Muscle layer of duodenum (tissue), 2 donors: ENCODE measurements at regions not wholly inside any gene's neighbourhood (a gene's known extent, or its start where the extent isn't known, plus 50 kb on each side); places are given as distances from the start of the nearest gene placed in this dataset.
A peak's percentile ranks its signal among the peaks of the same experiment; 100 is the strongest.
"Not testable (repeated sequence)": the region's sequence is repeated elsewhere in the genome, so short reads cannot be mapped to it uniquely, and the experiment has no call there.

Experiments
- H3K27ac ChIP-seq: one replicate; pipeline ENCODE4 v1.7.0; 2013; ENCODE audit warnings: mild to moderate bottlenecking, low read length
- H3K27me3 ChIP-seq: one replicate; pipeline ENCODE4 v1.7.0; 2013; ENCODE audit warnings: low read depth, mild to moderate bottlenecking, control low read depth, low read length
- H3K36me3 ChIP-seq, 2 donors: one replicate each; pipeline ENCODE4 v1.7.0; 2013; ENCODE audit warnings: low read length in 2 of 2, control low read depth in 1 of 2, mild to moderate bottlenecking in 1 of 2; ENCODE audit not compliant: insufficient read depth in 2 of 2, control insufficient read depth in 1 of 2
- H3K4me1 ChIP-seq, 2 donors: one replicate each; pipeline ENCODE4 v1.7.0; 2013; ENCODE audit warnings: low read length in 2 of 2, mild to moderate bottlenecking in 2 of 2, control low read depth in 1 of 2, moderate library complexity in 1 of 2; ENCODE audit not compliant: insufficient read depth in 2 of 2, control insufficient read depth in 1 of 2
- H3K4me3 ChIP-seq, 2 donors: one replicate each; pipeline ENCODE4 v1.7.0; 2013; ENCODE audit warnings: low read length in 2 of 2, low read depth in 1 of 2, mild to moderate bottlenecking in 1 of 2
- H3K9me3 ChIP-seq, 2 donors: one replicate each; pipeline ENCODE4 v1.7.0; 2013; ENCODE audit warnings: low read length in 2 of 2, control low read depth in 1 of 2, mild to moderate bottlenecking in 1 of 2; ENCODE audit not compliant: control insufficient read depth in 1 of 2
- donor health status: healthy.

DNA sequence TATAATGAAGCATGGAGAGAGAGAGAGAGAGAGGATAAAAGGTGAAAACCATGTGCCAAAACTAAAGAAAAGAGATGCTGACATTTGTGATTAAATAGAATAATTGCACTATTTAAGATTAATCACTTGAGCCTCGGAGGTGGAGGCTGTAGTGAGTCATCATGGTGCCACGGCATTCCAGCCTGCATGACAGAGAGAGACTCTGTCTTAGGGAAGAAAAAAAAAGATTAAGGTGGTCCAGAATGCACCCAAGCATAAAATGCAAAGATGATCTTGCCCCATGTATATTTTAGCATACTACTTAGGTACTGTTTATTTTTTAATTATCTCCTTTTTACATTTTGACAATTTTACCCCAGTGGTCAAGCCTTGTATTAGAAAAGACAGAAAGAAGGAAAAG, 742.5 kb downstream of the SPATA31A1 start:
- H3K4me3 ChIP-seq, H3K27ac ChIP-seq, H3K4me1 ChIP-seq, H3K27me3 ChIP-seq, H3K9me3 ChIP-seq, H3K36me3 ChIP-seq: not testable (repeated sequence)

DNA sequence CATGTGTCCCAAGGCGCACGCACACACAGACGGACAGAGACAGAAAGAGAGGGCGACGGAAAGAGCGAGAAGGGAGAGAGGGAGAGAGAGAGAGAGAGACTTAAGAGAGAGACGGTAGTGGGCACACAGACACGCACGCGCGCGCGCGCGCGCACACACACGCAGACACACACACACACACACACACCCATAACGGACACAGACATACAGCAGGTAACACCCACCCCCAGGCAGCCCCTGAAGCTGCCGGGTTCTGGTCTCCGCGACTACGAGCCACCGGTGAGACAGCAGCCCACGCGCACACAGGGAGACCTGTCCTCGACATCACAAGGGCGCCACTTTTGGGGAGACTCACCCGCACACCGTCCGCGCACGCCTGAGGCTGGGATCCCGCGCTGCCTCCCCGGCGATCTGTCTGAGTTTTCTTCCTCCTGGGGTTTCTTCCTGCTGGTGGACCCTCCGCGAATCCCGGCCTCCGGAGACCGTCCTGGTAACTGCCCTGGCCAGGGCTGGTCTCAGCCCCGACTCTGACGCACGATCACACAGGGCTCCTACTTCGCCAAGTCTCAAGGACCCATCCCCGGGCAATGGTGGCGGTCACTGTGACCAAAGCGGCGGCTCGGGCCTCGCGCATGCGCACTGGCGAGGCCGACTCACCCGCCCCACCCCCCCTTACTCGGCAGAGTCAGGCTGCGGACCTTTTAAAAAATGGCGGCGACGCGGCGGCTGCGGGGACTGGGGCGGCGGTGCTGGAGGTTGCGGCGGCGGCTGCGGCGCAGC, 750.7 kb downstream of the SPATA31A1 start:
- H3K4me3 ChIP-seq: peak overlapping the region in 1 of 2 donors; percentile 51
- not testable (repeated sequence) for H3K9me3 ChIP-seq, H3K27ac ChIP-seq, H3K36me3 ChIP-seq, H3K27me3 ChIP-seq, H3K4me1 ChIP-seq

DNA sequence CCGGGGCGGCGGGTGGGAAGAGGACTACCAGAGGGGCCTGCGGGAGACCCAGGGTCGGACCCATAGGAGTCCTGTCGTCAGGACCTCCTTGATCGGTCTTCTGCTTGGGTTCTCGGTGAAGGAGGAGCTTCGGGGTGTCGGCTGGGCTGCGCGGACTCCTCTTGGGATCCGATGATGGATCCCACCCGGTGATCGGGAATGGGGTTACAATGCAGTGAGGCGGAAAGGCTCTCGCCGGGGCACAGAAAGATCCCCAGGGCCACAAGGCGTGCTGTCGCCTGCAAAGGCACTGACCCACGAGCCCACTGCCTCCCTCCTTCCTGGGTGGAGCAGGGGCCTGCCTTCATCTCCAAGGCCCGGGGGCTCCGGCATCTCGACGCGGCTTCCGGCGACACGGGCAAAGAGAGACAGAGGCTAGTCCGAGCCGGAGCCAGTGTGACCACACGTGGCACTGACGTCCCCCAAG, 751.3 kb downstream of the SPATA31A1 start:
- not testable (repeated sequence) for H3K27me3 ChIP-seq, H3K36me3 ChIP-seq, H3K4me3 ChIP-seq, H3K9me3 ChIP-seq, H3K27ac ChIP-seq, H3K4me1 ChIP-seq

- H3K27me3 ChIP-seq, H3K9me3 ChIP-seq, H3K4me3 ChIP-seq, H3K4me1 ChIP-seq, H3K27ac ChIP-seq, H3K36me3 ChIP-seq: not testable (repeated sequence)
Observed at GRCh38 chr9:40107251-40107650, 751.8 kb downstream of the SPATA31A1 start.

GRCh38 chr9:40108465-40108864, 753.0 kb downstream of the SPATA31A1 start:
- not testable (repeated sequence) for H3K4me3 ChIP-seq, H3K36me3 ChIP-seq, H3K27me3 ChIP-seq, H3K27ac ChIP-seq, H3K4me1 ChIP-seq, H3K9me3 ChIP-seq

GRCh38 chr9:40110751-40111150, 755.3 kb downstream of the SPATA31A1 start:
- not testable (repeated sequence) for H3K36me3 ChIP-seq, H3K9me3 ChIP-seq, H3K27ac ChIP-seq, H3K27me3 ChIP-seq, H3K4me1 ChIP-seq, H3K4me3 ChIP-seq

DNA sequence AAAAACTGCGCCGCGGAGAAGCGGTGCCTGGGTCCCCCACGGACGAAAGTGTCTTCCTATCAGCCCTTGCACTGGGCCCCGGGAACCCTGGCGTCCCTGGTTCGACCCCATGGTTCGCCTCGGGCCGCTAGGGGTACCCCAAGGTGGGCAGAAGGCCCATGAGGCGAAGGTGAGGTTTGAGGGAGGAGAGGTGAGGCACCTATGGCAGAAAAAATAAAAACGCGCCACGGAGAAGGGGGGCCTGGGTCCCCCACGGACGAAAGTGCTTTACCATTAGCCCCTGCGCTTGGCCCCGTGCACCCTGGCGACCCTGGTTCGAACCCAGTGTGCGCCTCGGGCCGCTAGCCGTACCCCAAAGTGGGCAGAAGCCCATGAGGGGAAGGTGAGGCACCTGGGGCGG, 756.1 kb downstream of the SPATA31A1 start:
- not testable (repeated sequence) for H3K4me1 ChIP-seq, H3K27ac ChIP-seq, H3K27me3 ChIP-seq, H3K4me3 ChIP-seq, H3K36me3 ChIP-seq, H3K9me3 ChIP-seq

DNA sequence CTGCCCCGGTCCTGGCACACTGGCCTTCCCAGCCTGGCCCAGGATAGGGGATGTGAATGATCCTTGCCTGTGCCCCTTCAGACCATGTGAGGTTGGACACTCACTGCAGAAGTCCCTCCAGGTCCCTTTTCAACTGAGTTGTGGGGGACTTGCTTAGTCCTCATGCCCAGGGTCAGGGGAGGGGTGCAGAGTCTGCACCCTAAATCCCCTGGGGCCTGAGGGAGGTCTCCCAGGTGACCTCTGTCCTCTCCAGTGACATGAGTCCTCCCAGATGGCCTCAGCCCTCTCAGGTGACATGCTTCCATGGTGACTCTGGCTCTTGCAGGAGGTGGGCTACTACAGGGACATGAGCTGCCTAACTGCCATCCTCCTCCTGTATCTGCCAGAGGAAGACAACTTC, 775.1 kb downstream of the SPATA31A1 start:
- H3K27me3 ChIP-seq, H3K4me3 ChIP-seq, H3K9me3 ChIP-seq, H3K36me3 ChIP-seq, H3K27ac ChIP-seq, H3K4me1 ChIP-seq: not testable (repeated sequence)

- H3K27ac ChIP-seq, H3K9me3 ChIP-seq, H3K27me3 ChIP-seq, H3K4me3 ChIP-seq, H3K36me3 ChIP-seq, H3K4me1 ChIP-seq: not testable (repeated sequence)
Observed at GRCh38 chr9:40169204-40169603, 813.7 kb downstream of the SPATA31A1 start.

- not testable (repeated sequence) for H3K4me1 ChIP-seq, H3K9me3 ChIP-seq, H3K27ac ChIP-seq, H3K36me3 ChIP-seq, H3K27me3 ChIP-seq, H3K4me3 ChIP-seq
Observed at GRCh38 chr9:40173316-40173715, 817.8 kb downstream of the SPATA31A1 start.

- H3K4me3 ChIP-seq, H3K4me1 ChIP-seq, H3K36me3 ChIP-seq, H3K27ac ChIP-seq, H3K27me3 ChIP-seq, H3K9me3 ChIP-seq: not testable (repeated sequence)
Observed at GRCh38 chr9:40174035-40174434, 818.6 kb downstream of the SPATA31A1 start.

GRCh38 chr9:40177403-40177802, 821.9 kb downstream of the SPATA31A1 start:
- H3K4me3 ChIP-seq, H3K4me1 ChIP-seq, H3K9me3 ChIP-seq, H3K36me3 ChIP-seq, H3K27me3 ChIP-seq, H3K27ac ChIP-seq: not testable (repeated sequence)
